NCI-H1436 treated with DMSO at 0.1 percent for 48 hours (cell line): ENCODE measurements at regions not wholly inside any gene's neighbourhood (a gene's known extent, or its start where the extent isn't known, plus 50 kb on each side); places are given as distances from the start of the nearest gene placed in this dataset.

Source experiments
- DNase-seq: peaks from one replicate; lab custom pipeline; 2025; lab: John Stamatoyannopoulos, UW

GRCh38 chr17:36728030-36728991 lies 126.9 kb downstream of the MRM1 start:
- DNase-seq = no peak

- no peak for DNase-seq
Observed at GRCh38 chr17:36730095-36730808, 128.9 kb downstream of the MRM1 start.

- DNase-seq = peak; percentile 68
Observed at GRCh38 chr17:36730857-36731490, 129.6 kb downstream of the MRM1 start.

GRCh38 chr17:36731811-36732210 lies 130.4 kb downstream of the MRM1 start:
- DNase-seq = peak; percentile 92

GRCh38 chr17:36732351-36732750 lies 131.0 kb downstream of the MRM1 start:
- no peak for DNase-seq

- DNase-seq = no peak
Observed at GRCh38 chr17:36736201-36737156, 135.1 kb downstream of the MRM1 start.

- DNase-seq = no peak
Observed at GRCh38 chr17:36739208-36739607, 137.8 kb downstream of the MRM1 start.

- DNase-seq = no peak
Observed at GRCh38 chr17:36740157-36740556, 138.8 kb downstream of the MRM1 start.

- DNase-seq = no peak
Observed at GRCh38 chr17:36741019-36741902, 139.9 kb downstream of the MRM1 start.

GRCh38 chr17:36742267-36743000 lies 141.1 kb downstream of the MRM1 start:
- no peak for DNase-seq

- DNase-seq = no peak
Observed at GRCh38 chr17:36743130-36743529, 141.7 kb downstream of the MRM1 start.

GRCh38 chr17:36746381-36747053 lies 145.1 kb downstream of the MRM1 start:
- DNase-seq = no peak

- DNase-seq = no peak
Observed at GRCh38 chr17:36747861-36748260, 146.5 kb downstream of the MRM1 start.

GRCh38 chr17:36748272-36748671 lies 146.9 kb downstream of the MRM1 start:
- no peak for DNase-seq

- DNase-seq = no peak
Observed at GRCh38 chr17:36749493-36749892, 148.1 kb downstream of the MRM1 start.

- DNase-seq = no peak
Observed at GRCh38 chr17:36750316-36750885, 149.0 kb downstream of the MRM1 start.

- DNase-seq = no peak
Observed at GRCh38 chr17:36752096-36752888, 150.9 kb downstream of the MRM1 start.

GRCh38 chr17:36755586-36755985 lies 154.2 kb downstream of the MRM1 start:
- DNase-seq = peak; percentile 46
